ENCODE measurements at regions not wholly inside any gene's neighbourhood (a gene's known extent, or its start where the extent isn't known, plus 50 kb on each side); places are given as distances from the start of the nearest gene placed in this dataset.

- TF ChIP-seq POLR2A (IDR thresholded peaks at IDR 0.05) (no peak), CTCF (IDR thresholded peaks at IDR 0.05) (no peak)
These were observed 933.4 kb upstream of the PTPRD start for GRCh38 chr9:11546231-11546630.

All from body of pancreas (tissue), 4 donors.